ENCODE measurements at regions not wholly inside any gene's neighbourhood (a gene's known extent, or its start where the extent isn't known, plus 50 kb on each side); places are given as distances from the start of the nearest gene placed in this dataset.

GRCh38 chr14:65257425-65257824 lies 155.1 kb upstream of the FUT8 start:
- H3K36me3 ChIP-seq = no peaks in the 10 kb centered on the region
- no peak for TF ChIP-seq Cebpa-rat (IDR thresholded peaks at IDR 0.05)
- no peak overlapping the region for H3K9ac ChIP-seq
- H3K27ac ChIP-seq = no peak overlapping the region
- peaks cover 0 to 10% (median 0%) of the 10 kb centered on the region in 11 experiments; a peak in 2 of 22 replicates for H3K9me3 ChIP-seq (replicated peaks in 1 of 11)
- no peaks in the 10 kb centered on the region for H4K20me1 ChIP-seq
- no peak overlapping the region for H3K4me2 ChIP-seq
- H3K4me3 ChIP-seq = no peak overlapping the region
- no peaks in the 10 kb centered on the region for H3K27me3 ChIP-seq
- peaks cover 0 to 8% (median 2%) of the 10 kb centered on the region in 10 experiments; a peak in 6 of 20 replicates for H3K4me1 ChIP-seq

GRCh38 chr14:65258391-65258790 lies 154.1 kb upstream of the FUT8 start:
- Histone ChIP-seq H3K4me1 (peaks cover 0 to 8% (median 2%) of the 10 kb centered on the region in 10 experiments; a peak in 6 of 20 replicates), H3K9me3 (replicated peaks in 1 of 11) (peaks cover 0 to 10% (median 0%) of the 10 kb centered on the region in 11 experiments; a peak in 2 of 22 replicates), H3K27ac (no peak overlapping the region), H3K27me3 (no peaks in the 10 kb centered on the region), H3K4me3 (no peak overlapping the region), H4K20me1 (no peaks in the 10 kb centered on the region), H3K36me3 (no peaks in the 10 kb centered on the region), H3K4me2 (no peak overlapping the region), H3K9ac (no peak overlapping the region)
- TF ChIP-seq Cebpa-rat (IDR thresholded peaks at IDR 0.05) = no peak

GRCh38 chr14:65259000-65259399 lies 153.5 kb upstream of the FUT8 start:
- H3K27ac ChIP-seq = no peak overlapping the region
- no peak overlapping the region for H3K4me3 ChIP-seq
- peaks cover 0 to 8% (median 2%) of the 10 kb centered on the region in 10 experiments; a peak in 6 of 20 replicates for H3K4me1 ChIP-seq

DNA sequence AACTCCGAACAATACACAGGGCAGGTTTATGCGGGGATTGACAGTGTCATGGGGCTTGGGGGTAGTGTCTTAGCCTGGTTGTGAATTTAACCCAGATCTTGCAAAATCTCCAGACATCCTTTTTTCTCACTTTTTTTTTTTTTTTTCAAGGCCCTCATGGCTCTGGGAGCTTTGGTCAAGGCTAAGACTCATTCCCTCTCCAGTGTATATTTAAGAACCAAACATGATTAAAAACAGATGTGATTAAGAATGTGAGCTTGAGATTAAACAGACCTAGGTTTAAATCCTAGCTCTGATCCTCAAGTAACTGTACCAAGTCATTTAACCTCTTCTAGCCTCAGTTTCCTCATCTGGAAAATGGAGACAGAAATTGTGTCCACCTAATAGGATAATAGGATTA lies 151.7 kb upstream of the FUT8 start:
- no peak overlapping the region for H3K9ac ChIP-seq
- H3K27me3 ChIP-seq = no peaks in the 10 kb centered on the region
- H3K36me3 ChIP-seq = no peaks in the 10 kb centered on the region
- H3K4me3 ChIP-seq = no peak overlapping the region
- no peaks in the 10 kb centered on the region for H3K4me1 ChIP-seq
- no peak overlapping the region for H3K27ac ChIP-seq
- TF ChIP-seq Cebpa-rat (IDR thresholded peaks at IDR 0.05) = no peak
- no peaks in the 10 kb centered on the region for H4K20me1 ChIP-seq
- no peak overlapping the region for H3K4me2 ChIP-seq
- peaks cover 0 to 10% (median 0%) of the 10 kb centered on the region in 11 experiments; a peak in 2 of 22 replicates for H3K9me3 ChIP-seq (replicated peaks in 1 of 11)

More at GRCh38 chr14:65259000-65259399, 153.5 kb upstream of the FUT8 start:
- Histone ChIP-seq H3K9me3 (replicated peaks in 1 of 11) (peaks cover 0 to 10% (median 0%) of the 10 kb centered on the region in 11 experiments; a peak in 2 of 22 replicates), H3K36me3 (no peaks in the 10 kb centered on the region), H3K9ac (no peak overlapping the region), H4K20me1 (no peaks in the 10 kb centered on the region), H3K27me3 (no peaks in the 10 kb centered on the region), H3K4me2 (no peak overlapping the region)
- TF ChIP-seq Cebpa-rat (IDR thresholded peaks at IDR 0.05) = no peak

GRCh38 chr14:65261425-65261920 lies 151.1 kb upstream of the FUT8 start:
- peaks cover 0 to 10% (median 0%) of the 10 kb centered on the region in 11 experiments; a peak in 2 of 22 replicates for H3K9me3 ChIP-seq (replicated peaks in 1 of 11)
- H4K20me1 ChIP-seq = no peaks in the 10 kb centered on the region
- no peaks in the 10 kb centered on the region for H3K27me3 ChIP-seq
- H3K27ac ChIP-seq = no peak overlapping the region
- H3K9ac ChIP-seq = no peak overlapping the region
- no peak overlapping the region for H3K4me2 ChIP-seq
- no peak for TF ChIP-seq Cebpa-rat (IDR thresholded peaks at IDR 0.05)
- H3K4me1 ChIP-seq = no peaks in the 10 kb centered on the region
- H3K4me3 ChIP-seq = no peak overlapping the region
- no peaks in the 10 kb centered on the region for H3K36me3 ChIP-seq

DNA sequence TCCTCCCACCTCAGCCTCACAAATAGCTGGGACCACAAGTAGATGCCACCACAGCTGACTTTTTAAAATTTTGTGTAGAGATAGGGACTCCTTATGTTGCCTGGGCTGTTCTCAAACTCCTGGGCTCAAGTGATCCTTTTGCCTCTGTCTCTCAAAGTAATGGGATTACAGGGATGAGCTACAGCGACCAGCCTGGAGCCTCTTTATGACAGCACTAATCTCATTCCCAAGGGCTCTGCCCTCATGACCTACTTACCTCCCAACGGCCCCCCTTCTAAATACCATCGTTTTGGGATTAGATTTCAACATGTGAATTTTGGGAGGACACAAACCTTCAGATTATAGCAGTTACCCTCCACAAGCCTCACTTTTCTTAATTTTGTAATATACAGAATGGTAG lies 150.6 kb upstream of the FUT8 start:
- Histone ChIP-seq H3K4me2 (no peak overlapping the region), H3K9me3 (replicated peaks in 1 of 11) (peaks cover 0 to 10% (median 0%) of the 10 kb centered on the region in 11 experiments; a peak in 2 of 22 replicates), H3K27me3 (no peaks in the 10 kb centered on the region), H3K27ac (no peak overlapping the region), H3K9ac (no peak overlapping the region), H3K4me1 (no peaks in the 10 kb centered on the region), H3K4me3 (no peak overlapping the region), H3K36me3 (no peaks in the 10 kb centered on the region), H4K20me1 (no peaks in the 10 kb centered on the region)
- no peak for TF ChIP-seq Cebpa-rat (IDR thresholded peaks at IDR 0.05)

DNA sequence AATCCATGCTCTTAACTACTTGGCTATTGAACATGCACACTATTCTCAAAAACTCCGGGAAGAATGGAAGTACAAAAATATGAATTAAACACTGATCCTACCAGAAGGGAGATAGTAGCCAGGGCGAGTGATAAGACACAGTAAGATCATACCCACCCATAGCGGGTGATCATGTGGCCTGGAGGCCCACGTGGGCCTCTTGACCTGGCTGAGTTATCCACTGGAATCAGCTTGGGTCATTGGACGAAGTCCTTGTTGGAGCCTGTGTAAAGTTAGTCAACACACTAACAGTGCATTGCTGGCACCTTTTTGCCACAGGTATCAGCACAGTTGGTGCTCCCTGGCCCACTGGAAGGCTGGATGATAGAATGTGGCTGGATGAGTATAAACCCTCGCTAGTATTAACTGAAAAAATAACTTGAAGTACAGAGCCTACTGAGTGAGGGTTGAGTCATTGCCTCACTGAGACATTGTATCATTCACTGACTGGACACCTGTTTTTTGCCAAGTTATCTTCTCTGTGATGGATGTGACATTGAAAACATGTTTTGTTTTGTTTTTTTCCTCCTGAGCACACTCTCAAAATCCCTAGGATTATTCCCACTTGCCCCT lies 149.2 kb upstream of the FUT8 start:
- TF ChIP-seq Cebpa-rat (IDR thresholded peaks at IDR 0.05) = no peak
- no peaks in the 10 kb centered on the region for H3K4me1 ChIP-seq
- H3K9me3 ChIP-seq (replicated peaks in 1 of 11) = peaks cover 0 to 10% (median 0%) of the 10 kb centered on the region in 11 experiments; a peak in 2 of 22 replicates
- H3K9ac ChIP-seq = no peak overlapping the region
- no peaks in the 10 kb centered on the region for H3K36me3 ChIP-seq
- no peak overlapping the region for H3K4me2 ChIP-seq
- no peak overlapping the region for H3K27ac ChIP-seq
- H3K4me3 ChIP-seq = no peak overlapping the region
- no peaks in the 10 kb centered on the region for H3K27me3 ChIP-seq
- no peaks in the 10 kb centered on the region for H4K20me1 ChIP-seq

- no peaks in the 10 kb centered on the region for H3K27me3 ChIP-seq
- H3K9ac ChIP-seq = no peak overlapping the region
- no peaks in the 10 kb centered on the region for H3K36me3 ChIP-seq
- no peak overlapping the region for H3K4me2 ChIP-seq
- no peaks in the 10 kb centered on the region for H3K4me1 ChIP-seq
- H3K9me3 ChIP-seq (replicated peaks in 1 of 11) = no peaks in the 10 kb centered on the region
- no peak for TF ChIP-seq Cebpa-rat (IDR thresholded peaks at IDR 0.05)
- H3K27ac ChIP-seq = no peak overlapping the region
- H3K4me3 ChIP-seq = no peak overlapping the region
- H4K20me1 ChIP-seq = no peaks in the 10 kb centered on the region
These were observed 144.7 kb upstream of the FUT8 start for GRCh38 chr14:65267856-65268255.

- no peak overlapping the region for H3K4me2 ChIP-seq
- H3K36me3 ChIP-seq = no peaks in the 10 kb centered on the region
- H3K4me1 ChIP-seq = no peaks in the 10 kb centered on the region
- no peak overlapping the region for H3K4me3 ChIP-seq
- no peaks in the 10 kb centered on the region for H3K27me3 ChIP-seq
- H3K27ac ChIP-seq = no peak overlapping the region
- TF ChIP-seq Cebpa-rat (IDR thresholded peaks at IDR 0.05) = no peak
- no peaks in the 10 kb centered on the region for H3K9me3 ChIP-seq (replicated peaks in 1 of 11)
- H4K20me1 ChIP-seq = no peaks in the 10 kb centered on the region
- no peak overlapping the region for H3K9ac ChIP-seq
These were observed 143.9 kb upstream of the FUT8 start for GRCh38 chr14:65268594-65268993.

GRCh38 chr14:65269732-65270131 lies 142.8 kb upstream of the FUT8 start:
- no peak for TF ChIP-seq Cebpa-rat (IDR thresholded peaks at IDR 0.05)
- Histone ChIP-seq H3K27me3 (no peaks in the 10 kb centered on the region; a peak in 1 of 22 replicates), H4K20me1 (no peaks in the 10 kb centered on the region), H3K4me1 (no peaks in the 10 kb centered on the region), H3K4me3 (no peak overlapping the region), H3K27ac (no peak overlapping the region), H3K9ac (no peak overlapping the region), H3K9me3 (replicated peaks in 1 of 11) (no peaks in the 10 kb centered on the region), H3K4me2 (no peak overlapping the region), H3K36me3 (no peaks in the 10 kb centered on the region)

Measured in BLaER1 treated with 17β-estradiol and CSF1 and Interleukin-3, amounts not matched to agents 10 nM and 100 nM (cell line).